Mesenchymal stem cell (in vitro differentiated cells and primary cell): ENCODE measurements at regions not wholly inside any gene's neighbourhood (a gene's known extent, or its start where the extent isn't known, plus 50 kb on each side); places are given as distances from the start of the nearest gene placed in this dataset.
A peak's percentile ranks its signal among the peaks of the same experiment; 100 is the strongest.

ENCODE experiments used
- DNase-seq: peaks from one replicate; pipeline ENCODE4 v3.0.0-alpha.2; 2013
- H2AFZ ChIP-seq: one replicate; pipeline ENCODE4 v1.6.1; 2013; ENCODE audit warnings: low read depth, mild to moderate bottlenecking, control low read depth, inconsistent platforms, low read length, moderate library complexity
- H2AK5ac ChIP-seq: 2 replicates; pipeline ENCODE4 v1.6.1; 2013; ENCODE audit warnings: low read length, moderate library complexity, mild to moderate bottlenecking, inconsistent platforms; ENCODE audit not compliant: severe bottlenecking
- H2BK120ac ChIP-seq: one replicate; pipeline ENCODE4 v1.6.1; 2013; ENCODE audit warnings: low read depth, mild to moderate bottlenecking, inconsistent platforms, low read length, moderate library complexity
- H2BK12ac ChIP-seq, 2 experiments: one replicate each; pipeline ENCODE4 v1.6.1; 2013; ENCODE audit warnings: inconsistent platforms in 2 of 2, low read length in 2 of 2, mild to moderate bottlenecking in 2 of 2, moderate library complexity in 2 of 2, control low read depth in 1 of 2
- H2BK15ac ChIP-seq: one replicate; pipeline ENCODE4 v1.6.1; 2013; ENCODE audit warnings: mild to moderate bottlenecking, low read depth, inconsistent platforms; ENCODE audit not compliant: poor library complexity, severe bottlenecking
- H2BK5ac ChIP-seq: 2 replicates; pipeline ENCODE4 v1.6.1; 2013; ENCODE audit warnings: low read depth, mild to moderate bottlenecking, low read length, control low read depth, inconsistent platforms; ENCODE audit not compliant: poor library complexity, severe bottlenecking
- H3K14ac ChIP-seq, 2 experiments: one replicate each; pipeline ENCODE4 v1.6.1; 2013; ENCODE audit warnings: inconsistent platforms in 2 of 2, low read length in 2 of 2, control low read depth in 1 of 2, mild to moderate bottlenecking in 1 of 2, moderate library complexity in 1 of 2
- H3K18ac ChIP-seq, 2 experiments: one replicate each; pipeline ENCODE4 v1.6.1; 2013; ENCODE audit warnings: inconsistent platforms in 2 of 2, low read length in 2 of 2, control low read depth in 1 of 2, low read depth in 1 of 2, mild to moderate bottlenecking in 1 of 2
- H3K23ac ChIP-seq, 2 experiments: one replicate each; pipeline ENCODE4 v1.6.1; 2013; ENCODE audit warnings: inconsistent platforms in 2 of 2, low read length in 2 of 2, mild to moderate bottlenecking in 2 of 2, moderate library complexity in 2 of 2, control low read depth in 1 of 2
- H3K27ac ChIP-seq: 2 replicates; pipeline ENCODE4 v1.5.1; 2013; ENCODE audit warnings: mild to moderate bottlenecking, moderate library complexity, low read length, control low read depth, inconsistent platforms; ENCODE audit not compliant: poor library complexity, severe bottlenecking
- H3K27me3 ChIP-seq, 2 experiments: 2 replicates each; pipeline versions ENCODE4 v1.6.1 to v1.7.0; 2013; ENCODE audit warnings: low read length in 2 of 2, mild to moderate bottlenecking in 2 of 2, moderate library complexity in 2 of 2, control low read depth in 1 of 2, inconsistent platforms in 1 of 2; ENCODE audit not compliant: control insufficient read depth in 1 of 2, insufficient read depth in 1 of 2
- H3K36me3 ChIP-seq, 2 experiments: 2 replicates each; pipeline versions ENCODE4 v1.6.1 to v1.7.0; 2013; ENCODE audit warnings: low read length in 2 of 2, control low read depth in 1 of 2, inconsistent platforms in 1 of 2, low read depth in 1 of 2, mild to moderate bottlenecking in 1 of 2; ENCODE audit not compliant: insufficient read depth in 2 of 2, control insufficient read depth in 1 of 2
- H3K4ac ChIP-seq, 2 experiments: one replicate each; pipeline ENCODE4 v1.6.1; 2013; ENCODE audit warnings: inconsistent platforms in 2 of 2, low read length in 2 of 2, mild to moderate bottlenecking in 2 of 2, moderate library complexity in 2 of 2, control low read depth in 1 of 2, low read depth in 1 of 2
- H3K4me1 ChIP-seq: 2 replicates; pipeline ENCODE4 v1.6.1; 2013; ENCODE audit warnings: low read depth, low read length, control low read depth; ENCODE audit not compliant: control insufficient read depth, insufficient read depth
- H3K4me2 ChIP-seq: 2 replicates; pipeline ENCODE4 v1.6.1; 2013; ENCODE audit warnings: low read length, mild to moderate bottlenecking, inconsistent platforms; ENCODE audit not compliant: poor library complexity, severe bottlenecking
- H3K4me3 ChIP-seq, 2 experiments: 2 replicates each; pipeline versions ENCODE4 v1.5.1 to v1.7.0; 2013; ENCODE audit warnings: low read length in 2 of 2, mild to moderate bottlenecking in 2 of 2, control low read depth in 1 of 2, low read depth in 1 of 2; ENCODE audit not compliant: insufficient read depth in 1 of 2
- H3K79me1 ChIP-seq: replicated peaks from 2 replicates; pipeline ENCODE4 v1.6.1; 2013; ENCODE audit warnings: mild to moderate bottlenecking, control low read depth, low read length, inconsistent platforms; ENCODE audit not compliant: poor library complexity, severe bottlenecking
- H3K9ac ChIP-seq: 2 replicates; pipeline ENCODE4 v1.7.0; 2013; ENCODE audit warnings: mild to moderate bottlenecking, low read length, moderate library complexity
- H3K9me3 ChIP-seq: 2 replicates; pipeline ENCODE4 v1.7.0; 2013; ENCODE audit warnings: mild to moderate bottlenecking, low read length; ENCODE audit not compliant: control insufficient read depth
- H4K8ac ChIP-seq: one replicate; pipeline ENCODE4 v1.6.1; 2013; ENCODE audit warnings: inconsistent platforms, mild to moderate bottlenecking, low read length, moderate library complexity
- H4K91ac ChIP-seq: one replicate; pipeline ENCODE4 v1.6.1; 2013; ENCODE audit warnings: mild to moderate bottlenecking, low read length, inconsistent platforms
- WGBS: methylation state at CpG from one replicate; pipeline ENCODE4 v1.1.7; 2013; ENCODE audit warnings: mixed read lengths; 5-methylcytosine and 5-hydroxymethylcytosine counted together

GRCh38 chr16:76081967-76082366, 195.2 kb upstream of the CNTNAP4 start:
- Histone ChIP-seq H3K18ac (no peak overlapping the region), H2BK15ac (no peak overlapping the region), H2BK12ac (no peak overlapping the region), H2AFZ (no peak overlapping the region), H4K91ac (no peak overlapping the region), H4K8ac (no peak overlapping the region), H3K23ac (no peak overlapping the region), H3K14ac (no peak overlapping the region), H3K36me3 (no peaks in the 10 kb centered on the region), H3K4me3 (no peak overlapping the region), H2BK120ac (no peak overlapping the region), H2AK5ac (no peak overlapping the region), H3K4me2 (no peak overlapping the region), H3K9me3 (no peaks in the 10 kb centered on the region), H3K79me1 (no peaks in the 10 kb centered on the region), H2BK5ac (no peak overlapping the region), H3K4ac (no peak overlapping the region), H3K4me1 (no peaks in the 10 kb centered on the region), H3K9ac (no peak overlapping the region), H3K27me3 (no peaks in the 10 kb centered on the region), H3K27ac (no peak overlapping the region)
- WGBS: 78% methylated on average over 4 of the region's 6 CpGs
- no peak for DNase-seq

GRCh38 chr16:76106647-76107046, 170.6 kb upstream of the CNTNAP4 start:
- Histone ChIP-seq H3K18ac (no peak overlapping the region), H3K9ac (no peak overlapping the region), H3K27ac (no peak overlapping the region), H2AK5ac (no peak overlapping the region), H2BK15ac (no peak overlapping the region), H2AFZ (no peak overlapping the region), H3K14ac (peak overlapping the region in 1 of 2 experiments; percentile 60), H3K36me3 (no peaks in the 10 kb centered on the region), H3K79me1 (no peaks in the 10 kb centered on the region), H2BK12ac (no peak overlapping the region), H3K4me3 (no peak overlapping the region), H3K27me3 (no peaks in the 10 kb centered on the region), H2BK5ac (no peak overlapping the region), H3K23ac (no peak overlapping the region), H4K8ac (no peak overlapping the region), H2BK120ac (no peak overlapping the region), H4K91ac (no peak overlapping the region), H3K4ac (no peak overlapping the region), H3K9me3 (peaks cover 26% of the 10 kb centered on the region), H3K4me2 (no peak overlapping the region), H3K4me1 (no peaks in the 10 kb centered on the region)
- 84% methylated on average over 4 of the region's 6 CpGs for WGBS
- no peak for DNase-seq

- H2BK15ac ChIP-seq: no peak overlapping the region
- DNase-seq: no peak
- H3K23ac ChIP-seq: no peak overlapping the region
- 66% methylated on average over 1 of the region's 1 CpG for WGBS
- no peak overlapping the region for H4K8ac ChIP-seq
- no peak overlapping the region for H4K91ac ChIP-seq
- H3K14ac ChIP-seq: no peak overlapping the region
- no peak overlapping the region for H2BK120ac ChIP-seq
- H3K9ac ChIP-seq: no peak overlapping the region
- H3K79me1 ChIP-seq: no peaks in the 10 kb centered on the region
- no peaks in the 10 kb centered on the region for H3K27me3 ChIP-seq
- H3K4me3 ChIP-seq: no peak overlapping the region
- no peak overlapping the region for H2AK5ac ChIP-seq
- H2BK5ac ChIP-seq: no peak overlapping the region
- no peaks in the 10 kb centered on the region for H3K4me1 ChIP-seq
- no peak overlapping the region for H3K27ac ChIP-seq
- H3K4ac ChIP-seq: no peak overlapping the region
- H2BK12ac ChIP-seq: no peak overlapping the region
- no peak overlapping the region for H3K4me2 ChIP-seq
- H3K18ac ChIP-seq: no peak overlapping the region
- no peak overlapping the region for H2AFZ ChIP-seq
- H3K36me3 ChIP-seq: no peaks in the 10 kb centered on the region
- H3K9me3 ChIP-seq: peaks cover 11% of the 10 kb centered on the region
Measured at GRCh38 chr16:76108460-76108859, 168.7 kb upstream of the CNTNAP4 start.

- Histone ChIP-seq H3K9ac (no peak overlapping the region), H4K91ac (no peak overlapping the region), H2BK5ac (no peak overlapping the region), H2AK5ac (no peak overlapping the region), H3K9me3 (peaks cover 2% of the 10 kb centered on the region), H3K36me3 (no peaks in the 10 kb centered on the region), H2BK120ac (no peak overlapping the region), H3K14ac (no peak overlapping the region), H2AFZ (no peak overlapping the region), H2BK12ac (no peak overlapping the region), H3K4me3 (no peak overlapping the region), H4K8ac (no peak overlapping the region), H2BK15ac (no peak overlapping the region), H3K4me2 (no peak overlapping the region), H3K18ac (no peak overlapping the region), H3K27me3 (no peaks in the 10 kb centered on the region), H3K27ac (no peak overlapping the region), H3K4me1 (no peaks in the 10 kb centered on the region), H3K79me1 (no peaks in the 10 kb centered on the region), H3K4ac (no peak overlapping the region), H3K23ac (no peak overlapping the region)
- 90% methylated on average over 1 of the region's 3 CpGs for WGBS
- DNase-seq: no peak
Measured at GRCh38 chr16:76114681-76115080, 162.5 kb upstream of the CNTNAP4 start.
